DND-41 (cell line): ENCODE measurements at regions not wholly inside any gene's neighbourhood (a gene's known extent, or its start where the extent isn't known, plus 50 kb on each side); places are given as distances from the start of the nearest gene placed in this dataset.

ENCODE experiments used
- ATAC-seq: fragments of 200-7000 bp; cut with Tn5 transposase; 3 replicates; pipeline ENCODE4 v1.9.1; 2021; ENCODE audit warnings: low read depth; ENCODE audit not compliant: insufficient read depth
- DNase-seq: peaks from one replicate; pipeline ENCODE4 v3.0.0-alpha.2; 2020
- H2AFZ ChIP-seq: 2 replicates; pipeline ENCODE4 v1.6.0; 2012; ENCODE audit warnings: low read depth, low read length
- H3K27ac ChIP-seq: 2 replicates; pipeline ENCODE4 v1.5.1; 2012; ENCODE audit warnings: low read length, inconsistent platforms
- H3K27me3 ChIP-seq: fragments of 200-600 bp; sonication (generic); 2 replicates; pipeline ENCODE4 v1.6.0; 2012; ENCODE audit warnings: low read length, mild to moderate bottlenecking, inconsistent platforms; ENCODE audit not compliant: insufficient read depth, poor library complexity
- H3K36me3 ChIP-seq: 2 replicates; pipeline ENCODE4 v1.5.1; 2012; ENCODE audit warnings: low read length, inconsistent platforms; ENCODE audit not compliant: insufficient read depth
- H3K4me1 ChIP-seq: 2 replicates; pipeline ENCODE4 v1.5.1; 2012; ENCODE audit warnings: mild to moderate bottlenecking, low read length; ENCODE audit not compliant: insufficient read depth
- H3K4me2 ChIP-seq: 2 replicates; pipeline ENCODE4 v1.6.0; 2012; ENCODE audit warnings: mild to moderate bottlenecking, moderate library complexity, low read length, inconsistent platforms; ENCODE audit not compliant: insufficient read depth
- H3K4me3 ChIP-seq, 2 experiments: fragments of 200-600 bp in 1 of 2; shearing (Covaris generic) in 1 of 2; 2 replicates each; pipeline ENCODE4 v1.5.1; 2012 to 2016; ENCODE audit warnings: inconsistent platforms in 2 of 2, low read length in 2 of 2, mild to moderate bottlenecking in 2 of 2, low read depth in 1 of 2, moderate library complexity in 1 of 2
- H3K79me2 ChIP-seq: 2 replicates; pipeline ENCODE4 v1.6.0; 2012; ENCODE audit warnings: low read length, inconsistent platforms; ENCODE audit not compliant: insufficient read depth
- H3K9ac ChIP-seq: 2 replicates; pipeline ENCODE4 v1.6.0; 2012; ENCODE audit warnings: low read depth, mild to moderate bottlenecking, inconsistent platforms, low read length, moderate library complexity
- H3K9me3 ChIP-seq: 2 replicates; pipeline ENCODE4 v1.5.1; 2012; ENCODE audit warnings: low read length, moderate library complexity, mild to moderate bottlenecking, inconsistent platforms; ENCODE audit not compliant: insufficient read depth, severe bottlenecking
- H4K20me1 ChIP-seq: 2 replicates; pipeline ENCODE4 v1.6.0; 2012; ENCODE audit warnings: low read length; ENCODE audit not compliant: insufficient read depth
- EZH2 ChIP-seq: IDR thresholded peaks from 3 replicates; pipeline ENCODE4 v1.6.1; 2012; ENCODE audit warnings: borderline replicate concordance, low read depth, mild to moderate bottlenecking, moderate library complexity, low read length, inconsistent platforms; ENCODE audit not compliant: severe bottlenecking
- TF ChIP-seq, protein P1 (sequence below): IDR thresholded peaks from 2 replicates; pipeline ENCODE4 v1.5.1; 2012; ENCODE audit warnings: borderline replicate concordance, low read length, moderate library complexity, mild to moderate bottlenecking; ENCODE audit not compliant: poor library complexity, severe bottlenecking; ENCODE audit errors: extremely low read depth

- no peak for DNase-seq
These were observed 189.7 kb downstream of the KIF20B start for GRCh38 chr10:89891006-89891535.

GRCh38 chr10:89894051-89894450, 192.7 kb downstream of the KIF20B start:
- H3K4me1 ChIP-seq: no peaks in the 10 kb centered on the region
- H3K4me2 ChIP-seq: no peak overlapping the region
- no peaks in the 10 kb centered on the region for H4K20me1 ChIP-seq
- H3K36me3 ChIP-seq: no peaks in the 10 kb centered on the region
- no peaks in the 10 kb centered on the region for H3K9me3 ChIP-seq
- TF ChIP-seq, protein P1, sequence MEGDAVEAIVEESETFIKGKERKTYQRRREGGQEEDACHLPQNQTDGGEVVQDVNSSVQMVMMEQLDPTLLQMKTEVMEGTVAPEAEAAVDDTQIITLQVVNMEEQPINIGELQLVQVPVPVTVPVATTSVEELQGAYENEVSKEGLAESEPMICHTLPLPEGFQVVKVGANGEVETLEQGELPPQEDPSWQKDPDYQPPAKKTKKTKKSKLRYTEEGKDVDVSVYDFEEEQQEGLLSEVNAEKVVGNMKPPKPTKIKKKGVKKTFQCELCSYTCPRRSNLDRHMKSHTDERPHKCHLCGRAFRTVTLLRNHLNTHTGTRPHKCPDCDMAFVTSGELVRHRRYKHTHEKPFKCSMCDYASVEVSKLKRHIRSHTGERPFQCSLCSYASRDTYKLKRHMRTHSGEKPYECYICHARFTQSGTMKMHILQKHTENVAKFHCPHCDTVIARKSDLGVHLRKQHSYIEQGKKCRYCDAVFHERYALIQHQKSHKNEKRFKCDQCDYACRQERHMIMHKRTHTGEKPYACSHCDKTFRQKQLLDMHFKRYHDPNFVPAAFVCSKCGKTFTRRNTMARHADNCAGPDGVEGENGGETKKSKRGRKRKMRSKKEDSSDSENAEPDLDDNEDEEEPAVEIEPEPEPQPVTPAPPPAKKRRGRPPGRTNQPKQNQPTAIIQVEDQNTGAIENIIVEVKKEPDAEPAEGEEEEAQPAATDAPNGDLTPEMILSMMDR: no peak
- TF ChIP-seq EZH2: no peak
- no peak overlapping the region for H2AFZ ChIP-seq
- DNase-seq (no peak), ATAC-seq (no peak)
- no peak overlapping the region for H3K27ac ChIP-seq
- H3K4me3 ChIP-seq: no peak overlapping the region
- H3K9ac ChIP-seq: no peak overlapping the region
- peaks cover 6% of the 10 kb centered on the region for H3K27me3 ChIP-seq
- no peaks in the 10 kb centered on the region for H3K79me2 ChIP-seq

More at GRCh38 chr10:89891006-89891535, 189.7 kb downstream of the KIF20B start:
- no peak overlapping the region for H2AFZ ChIP-seq
- no peaks in the 10 kb centered on the region for H3K79me2 ChIP-seq
- no peak overlapping the region for H3K4me2 ChIP-seq
- no peaks in the 10 kb centered on the region for H4K20me1 ChIP-seq
- TF ChIP-seq, protein P1: no peak
- no peak for TF ChIP-seq EZH2
- peaks cover 11% of the 10 kb centered on the region for H3K27me3 ChIP-seq
- H3K4me3 ChIP-seq: no peak overlapping the region
- no peak for ATAC-seq
- H3K36me3 ChIP-seq: no peaks in the 10 kb centered on the region
- H3K4me1 ChIP-seq: no peaks in the 10 kb centered on the region
- no peaks in the 10 kb centered on the region for H3K9me3 ChIP-seq
- no peak overlapping the region for H3K9ac ChIP-seq
- H3K27ac ChIP-seq: no peak overlapping the region

GRCh38 chr10:89900554-89900953, 199.2 kb downstream of the KIF20B start:
- H3K36me3 ChIP-seq: no peaks in the 10 kb centered on the region
- no peak overlapping the region for H2AFZ ChIP-seq
- H3K27ac ChIP-seq: no peak overlapping the region
- H3K9ac ChIP-seq: no peak overlapping the region
- ATAC-seq (no peak), DNase-seq (no peak)
- TF ChIP-seq, protein P1: no peak
- TF ChIP-seq EZH2: no peak
- H3K27me3 ChIP-seq: peaks cover 10% of the 10 kb centered on the region
- no peaks in the 10 kb centered on the region for H3K79me2 ChIP-seq
- H3K4me2 ChIP-seq: no peak overlapping the region
- H3K4me3 ChIP-seq: no peak overlapping the region
- no peaks in the 10 kb centered on the region for H4K20me1 ChIP-seq
- H3K9me3 ChIP-seq: no peaks in the 10 kb centered on the region
- H3K4me1 ChIP-seq: no peaks in the 10 kb centered on the region

GRCh38 chr10:89901895-89902294, 200.5 kb downstream of the KIF20B start:
- Histone ChIP-seq H3K27me3 (peaks cover 10% of the 10 kb centered on the region), H3K4me2 (no peak overlapping the region), H2AFZ (no peak overlapping the region), H3K36me3 (no peaks in the 10 kb centered on the region), H3K79me2 (no peaks in the 10 kb centered on the region), H3K27ac (no peak overlapping the region), H3K9ac (no peak overlapping the region), H3K9me3 (no peaks in the 10 kb centered on the region), H3K4me3 (no peak overlapping the region), H3K4me1 (no peaks in the 10 kb centered on the region), H4K20me1 (no peaks in the 10 kb centered on the region)
- no peak for DNase-seq
- TF ChIP-seq EZH2: no peak
- TF ChIP-seq, protein P1: no peak
- no peak for ATAC-seq
